ENCODE measurements at regions not wholly inside any gene's neighbourhood (a gene's known extent, or its start where the extent isn't known, plus 50 kb on each side); places are given as distances from the start of the nearest gene placed in this dataset.
"Not testable (repeated sequence)": the region's sequence is repeated elsewhere in the genome, so short reads cannot be mapped to it uniquely, and the experiment has no call there.

DNA sequence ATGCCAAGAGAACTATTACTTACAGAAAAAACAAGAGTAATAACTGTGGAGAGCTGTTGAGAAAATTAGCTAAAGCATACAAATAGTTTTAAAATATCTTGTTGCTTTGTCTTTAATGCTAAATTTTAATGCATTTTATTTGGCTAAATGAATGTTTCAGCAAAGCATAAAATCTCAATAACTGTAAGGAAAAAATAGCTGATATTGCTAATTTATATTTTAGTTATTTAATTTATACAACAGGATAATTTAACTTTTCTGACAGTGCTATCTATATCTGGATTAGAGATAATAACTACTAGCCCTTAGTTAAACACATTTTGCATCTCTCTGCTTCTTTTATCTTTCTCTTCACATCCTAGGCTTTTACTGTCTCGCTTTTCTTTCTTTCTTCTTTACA lies 1014.9 kb upstream of the COX7C start:
- H3K4me1 ChIP-seq (ENCODE audit: control insufficient read depth, insufficient read depth, low read length), result no peaks in the 10 kb centered on the region
- WGBS (ENCODE audit: insufficient coverage), result no CpG with 5 or more reads among the region's 1 CpG

DNA sequence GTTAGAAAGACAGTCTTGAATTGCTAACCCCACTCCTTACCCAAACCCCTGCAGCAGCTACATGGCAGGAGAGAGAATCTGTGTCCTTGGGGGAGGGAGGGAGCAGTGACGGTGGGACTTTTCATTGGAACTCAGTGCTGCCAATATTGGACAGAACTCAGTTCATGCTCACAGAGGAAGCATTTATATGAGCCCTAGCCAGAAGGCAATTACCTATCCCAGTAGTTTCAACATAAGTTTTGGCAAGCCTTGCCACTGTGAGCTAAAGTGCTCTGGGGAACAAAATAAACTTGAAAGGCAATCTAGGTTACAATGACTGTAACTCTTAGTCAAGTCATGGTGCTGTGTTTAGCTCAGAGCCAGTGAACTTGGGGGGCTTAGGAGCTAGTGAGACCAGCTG lies 1013.4 kb upstream of the COX7C start:
- no peak for DNase-seq (ENCODE audit: low read depth in 4 of 6, low spot score in 6 of 6)
- no CpG with 5 or more reads among the region's 1 CpG for WGBS (ENCODE audit: insufficient coverage)

More for the DNA sequence above, 1014.9 kb upstream of the COX7C start:
- no peak overlapping the region for H3K4me3 ChIP-seq (ENCODE audit: low read depth, low read length)
- no peaks in the 10 kb centered on the region for H3K36me3 ChIP-seq (ENCODE audit: control insufficient read depth, insufficient read depth, low read length)
- no peak overlapping the region for H3K27ac ChIP-seq (ENCODE audit: low read depth, low read length)
- no peaks in the 10 kb centered on the region for H3K27me3 ChIP-seq (ENCODE audit: control insufficient read depth, insufficient read depth, low read length)
- no peak for DNase-seq (ENCODE audit: low read depth in 4 of 6, low spot score in 6 of 6)
- no peaks in the 10 kb centered on the region for H3K9me3 ChIP-seq (ENCODE audit: control insufficient read depth, insufficient read depth, low read length)

DNA sequence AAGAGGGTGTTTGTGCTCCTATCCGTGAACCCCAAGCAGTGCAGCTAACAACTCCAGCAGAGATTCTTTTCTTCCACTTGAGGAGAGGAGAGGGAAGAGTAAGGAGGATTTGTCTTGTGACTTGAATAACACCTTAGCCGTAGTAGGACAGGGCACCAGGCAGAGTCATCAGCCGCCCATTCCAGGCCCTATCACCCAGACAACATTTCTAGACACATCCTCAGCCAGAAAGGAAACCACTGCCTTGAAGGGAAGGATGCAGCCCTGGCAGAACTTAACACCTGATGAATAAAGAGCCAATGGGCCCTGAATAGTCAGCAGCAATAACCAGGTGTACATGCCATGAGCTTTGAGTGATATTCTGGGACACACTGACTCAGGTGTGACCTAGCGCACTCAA lies 1013.0 kb upstream of the COX7C start:
- no peak for DNase-seq (ENCODE audit: low read depth in 4 of 6, low spot score in 6 of 6)
- no peaks in the 10 kb centered on the region for H3K27me3 ChIP-seq (ENCODE audit: control insufficient read depth, insufficient read depth, low read length)
- no peaks in the 10 kb centered on the region for H3K9me3 ChIP-seq (ENCODE audit: control insufficient read depth, insufficient read depth, low read length)
- H3K27ac ChIP-seq (ENCODE audit: low read depth, low read length), result no peak overlapping the region
- 100% methylated on average over 1 of the region's 4 CpGs for WGBS (ENCODE audit: insufficient coverage)
- H3K36me3 ChIP-seq (ENCODE audit: control insufficient read depth, insufficient read depth, low read length), result no peaks in the 10 kb centered on the region
- no peak overlapping the region for H3K4me3 ChIP-seq (ENCODE audit: low read depth, low read length)
- H3K4me1 ChIP-seq (ENCODE audit: control insufficient read depth, insufficient read depth, low read length), result no peaks in the 10 kb centered on the region

More for the DNA sequence above, 1013.4 kb upstream of the COX7C start:
- H3K4me3 ChIP-seq (ENCODE audit: low read depth, low read length), result no peak overlapping the region
- no peaks in the 10 kb centered on the region for H3K9me3 ChIP-seq (ENCODE audit: control insufficient read depth, insufficient read depth, low read length)
- H3K27ac ChIP-seq (ENCODE audit: low read depth, low read length), result no peak overlapping the region
- no peaks in the 10 kb centered on the region for H3K27me3 ChIP-seq (ENCODE audit: control insufficient read depth, insufficient read depth, low read length)
- H3K4me1 ChIP-seq (ENCODE audit: control insufficient read depth, insufficient read depth, low read length), result no peaks in the 10 kb centered on the region
- no peaks in the 10 kb centered on the region for H3K36me3 ChIP-seq (ENCODE audit: control insufficient read depth, insufficient read depth, low read length)

DNA sequence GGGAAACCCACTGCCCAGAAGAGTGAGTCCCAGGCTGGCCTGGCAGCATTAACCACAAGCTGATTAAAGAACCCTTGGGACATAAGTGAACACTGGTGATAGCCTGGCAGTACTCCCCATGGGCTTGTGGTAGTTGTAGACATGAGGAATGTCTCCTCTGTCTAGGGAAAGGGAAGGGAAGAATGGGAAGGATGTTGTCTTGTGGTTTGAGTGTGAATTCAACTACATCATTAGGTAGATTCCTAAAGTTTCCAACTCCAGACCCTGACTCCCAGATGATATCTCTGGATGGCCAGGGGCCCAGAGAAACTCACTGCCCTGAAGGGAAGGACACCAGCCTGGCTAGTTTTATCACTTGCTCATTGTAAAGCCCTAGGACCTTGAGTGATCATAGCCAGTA lies 1012.4 kb upstream of the COX7C start:
- H3K4me1 ChIP-seq (ENCODE audit: control insufficient read depth, insufficient read depth, low read length), result no peaks in the 10 kb centered on the region
- no peak overlapping the region for H3K27ac ChIP-seq (ENCODE audit: low read depth, low read length)
- no peak overlapping the region for H3K4me3 ChIP-seq (ENCODE audit: low read depth, low read length)
- H3K36me3 ChIP-seq (ENCODE audit: control insufficient read depth, insufficient read depth, low read length), result no peaks in the 10 kb centered on the region
- H3K9me3 ChIP-seq (ENCODE audit: control insufficient read depth, insufficient read depth, low read length), result no peaks in the 10 kb centered on the region
- DNase-seq (ENCODE audit: low read depth in 4 of 6, low spot score in 6 of 6), result no peak
- no peaks in the 10 kb centered on the region for H3K27me3 ChIP-seq (ENCODE audit: control insufficient read depth, insufficient read depth, low read length)

DNA sequence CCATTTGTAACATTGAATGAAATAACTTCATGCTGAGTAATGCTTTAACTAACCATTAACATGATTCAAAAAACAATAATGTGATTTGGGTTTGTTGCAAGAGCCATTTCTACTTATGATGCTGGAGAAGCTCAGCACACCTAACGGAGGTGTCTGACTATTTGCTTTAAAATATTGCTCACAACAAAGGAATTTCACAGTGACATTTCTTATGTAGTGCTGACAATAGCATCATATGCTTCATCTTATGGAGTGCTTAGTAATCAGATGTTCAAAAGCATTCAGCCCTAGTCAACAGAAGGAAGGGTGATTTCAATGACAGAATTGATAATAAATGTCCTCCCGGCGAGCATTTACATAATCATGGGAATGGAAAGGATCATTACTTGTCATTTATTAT lies 1003.3 kb upstream of the COX7C start:
- no peaks in the 10 kb centered on the region for H3K36me3 ChIP-seq (ENCODE audit: control insufficient read depth, insufficient read depth, low read length)
- no peak overlapping the region for H3K27ac ChIP-seq (ENCODE audit: low read depth, low read length)
- no peaks in the 10 kb centered on the region for H3K9me3 ChIP-seq (ENCODE audit: control insufficient read depth, insufficient read depth, low read length)
- DNase-seq (ENCODE audit: low read depth in 4 of 6, low spot score in 6 of 6), result peak in 1 of 6 donors; percentile 22
- no CpG with 5 or more reads among the region's 3 CpGs for WGBS (ENCODE audit: insufficient coverage)
- H3K4me3 ChIP-seq (ENCODE audit: low read depth, low read length), result no peak overlapping the region
- no peaks in the 10 kb centered on the region for H3K27me3 ChIP-seq (ENCODE audit: control insufficient read depth, insufficient read depth, low read length)
- H3K4me1 ChIP-seq (ENCODE audit: control insufficient read depth, insufficient read depth, low read length), result no peaks in the 10 kb centered on the region

DNA sequence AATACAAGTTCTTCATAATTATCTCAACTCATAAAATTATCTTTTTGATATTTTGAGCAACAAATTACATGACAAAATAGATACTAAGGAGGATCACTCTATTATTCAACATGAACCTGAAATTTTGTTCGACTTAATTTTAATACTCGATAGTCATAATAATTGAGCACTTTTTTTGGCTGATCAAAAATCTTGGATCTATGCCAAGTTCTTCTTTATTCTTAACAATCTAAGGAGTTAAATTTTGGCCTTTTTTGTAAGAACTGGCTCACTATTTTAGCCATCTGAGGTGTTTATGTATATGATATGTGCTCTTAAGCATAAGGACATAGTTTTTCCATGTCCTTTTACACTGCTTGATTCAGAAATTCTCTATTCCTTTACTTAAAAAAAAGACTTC lies 996.1 kb upstream of the COX7C start:
- no peaks in the 10 kb centered on the region for H3K9me3 ChIP-seq (ENCODE audit: control insufficient read depth, insufficient read depth, low read length)
- no peak overlapping the region for H3K27ac ChIP-seq (ENCODE audit: low read depth, low read length)
- no peaks in the 10 kb centered on the region for H3K4me1 ChIP-seq (ENCODE audit: control insufficient read depth, insufficient read depth, low read length)
- no peak overlapping the region for H3K4me3 ChIP-seq (ENCODE audit: low read depth, low read length)
- H3K27me3 ChIP-seq (ENCODE audit: control insufficient read depth, insufficient read depth, low read length), result no peaks in the 10 kb centered on the region
- H3K36me3 ChIP-seq (ENCODE audit: control insufficient read depth, insufficient read depth, low read length), result no peaks in the 10 kb centered on the region
- DNase-seq (ENCODE audit: low read depth in 4 of 6, low spot score in 6 of 6), result no peak
- WGBS (ENCODE audit: insufficient coverage), result no CpG with 5 or more reads among the region's 2 CpGs

DNA sequence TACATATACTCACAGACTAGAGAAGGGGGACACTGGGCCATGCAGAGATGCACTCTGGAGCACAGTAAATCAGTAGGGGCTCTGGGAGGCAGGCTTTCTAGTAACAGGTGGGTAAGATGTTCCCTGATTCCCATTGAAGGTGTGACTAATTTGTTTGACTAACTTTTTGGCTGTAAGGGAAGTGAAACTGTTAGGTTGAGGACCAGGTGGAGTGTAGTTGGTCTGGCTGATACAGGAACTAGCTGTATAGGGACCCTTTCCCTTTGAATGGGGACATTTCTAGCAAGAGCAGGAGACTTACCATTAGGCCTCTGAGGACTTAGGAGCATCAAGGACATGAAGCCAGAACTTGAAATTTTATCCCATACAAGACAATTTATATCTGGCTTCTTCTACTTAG lies 989.6 kb upstream of the COX7C start:
- Histone ChIP-seq H3K27me3 (ENCODE audit: control insufficient read depth, insufficient read depth, low read length) (no peaks in the 10 kb centered on the region), H3K4me1 (ENCODE audit: control insufficient read depth, insufficient read depth, low read length) (no peaks in the 10 kb centered on the region), H3K36me3 (ENCODE audit: control insufficient read depth, insufficient read depth, low read length) (no peaks in the 10 kb centered on the region), H3K27ac (ENCODE audit: low read depth, low read length) (no peak overlapping the region), H3K9me3 (ENCODE audit: control insufficient read depth, insufficient read depth, low read length) (no peaks in the 10 kb centered on the region), H3K4me3 (ENCODE audit: low read depth, low read length) (no peak overlapping the region)
- DNase-seq (ENCODE audit: low read depth in 4 of 6, low spot score in 6 of 6), result no peak

DNA sequence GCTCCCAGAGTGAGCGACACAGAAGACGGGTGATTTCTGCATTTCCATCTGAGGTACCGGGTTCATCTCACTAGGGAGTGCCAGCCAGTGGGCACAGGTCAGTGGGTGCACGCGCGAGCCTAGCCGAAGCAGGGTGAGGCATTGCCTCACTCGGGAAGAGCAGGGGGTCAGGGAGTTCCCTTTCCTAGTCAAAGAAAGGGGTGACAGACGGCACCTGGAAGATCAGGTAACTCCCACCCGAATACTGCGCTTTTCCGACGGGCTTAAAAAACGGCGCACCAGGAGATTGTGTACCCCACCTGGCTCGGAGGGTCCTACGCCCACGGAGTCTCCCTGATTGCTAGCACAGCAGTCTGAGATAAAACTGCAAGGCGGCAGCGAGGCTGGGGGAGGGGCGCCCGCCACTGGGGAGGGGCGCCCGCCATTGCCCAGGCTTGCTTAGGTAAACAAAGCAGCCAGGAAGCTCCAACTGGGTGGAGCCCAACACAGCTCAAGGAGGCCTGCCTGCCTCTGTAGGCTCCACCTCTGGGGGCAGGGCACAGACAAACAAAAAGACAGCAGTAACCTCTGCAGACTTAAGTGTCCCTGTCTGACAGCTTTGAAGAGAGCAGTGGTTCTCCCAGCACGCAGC lies 979.1 kb upstream of the COX7C start:
- H3K4me1 ChIP-seq (ENCODE audit: control insufficient read depth, insufficient read depth, low read length); H3K4me3 ChIP-seq (ENCODE audit: low read depth, low read length): not testable (repeated sequence)
- 95% methylated on average over 15 of the region's 25 CpGs for WGBS (ENCODE audit: insufficient coverage)

DNA sequence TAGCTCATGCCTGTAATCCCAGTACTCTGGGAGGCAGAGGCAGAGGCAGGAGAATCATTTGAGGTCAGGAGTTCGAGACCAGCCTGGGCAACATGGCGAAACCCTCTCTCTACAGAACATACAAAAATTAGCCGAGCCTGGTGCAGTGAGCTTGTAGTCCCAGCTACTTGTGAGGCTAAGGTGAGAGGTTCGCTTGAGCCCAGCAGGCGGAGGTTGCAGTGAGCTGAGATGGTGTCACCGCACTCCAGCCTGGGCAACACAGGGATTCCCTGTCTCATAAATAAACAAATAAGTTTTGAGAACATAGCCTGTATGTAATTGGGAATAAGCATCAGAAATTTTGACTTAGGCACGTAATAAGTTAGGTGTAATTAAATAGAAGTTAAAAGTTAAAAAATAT lies 971.7 kb upstream of the COX7C start:
- Histone ChIP-seq H3K36me3 (ENCODE audit: control insufficient read depth, insufficient read depth, low read length) (no peaks in the 10 kb centered on the region), H3K27me3 (ENCODE audit: control insufficient read depth, insufficient read depth, low read length) (no peaks in the 10 kb centered on the region), H3K4me1 (ENCODE audit: control insufficient read depth, insufficient read depth, low read length) (no peaks in the 10 kb centered on the region), H3K4me3 (ENCODE audit: low read depth, low read length) (no peak overlapping the region), H3K27ac (ENCODE audit: low read depth, low read length) (no peak overlapping the region), H3K9me3 (ENCODE audit: control insufficient read depth, insufficient read depth, low read length) (no peaks in the 10 kb centered on the region)
- WGBS (ENCODE audit: insufficient coverage), result 100% methylated on average over 2 of the region's 7 CpGs
- DNase-seq (ENCODE audit: low read depth in 4 of 6, low spot score in 6 of 6), result no peak

More for the DNA sequence above, 979.1 kb upstream of the COX7C start:
- H3K27me3 ChIP-seq (ENCODE audit: control insufficient read depth, insufficient read depth, low read length); H3K36me3 ChIP-seq (ENCODE audit: control insufficient read depth, insufficient read depth, low read length); DNase-seq (ENCODE audit: low read depth in 4 of 6, low spot score in 6 of 6); H3K27ac ChIP-seq (ENCODE audit: low read depth, low read length); H3K9me3 ChIP-seq (ENCODE audit: control insufficient read depth, insufficient read depth, low read length): not testable (repeated sequence)

DNA sequence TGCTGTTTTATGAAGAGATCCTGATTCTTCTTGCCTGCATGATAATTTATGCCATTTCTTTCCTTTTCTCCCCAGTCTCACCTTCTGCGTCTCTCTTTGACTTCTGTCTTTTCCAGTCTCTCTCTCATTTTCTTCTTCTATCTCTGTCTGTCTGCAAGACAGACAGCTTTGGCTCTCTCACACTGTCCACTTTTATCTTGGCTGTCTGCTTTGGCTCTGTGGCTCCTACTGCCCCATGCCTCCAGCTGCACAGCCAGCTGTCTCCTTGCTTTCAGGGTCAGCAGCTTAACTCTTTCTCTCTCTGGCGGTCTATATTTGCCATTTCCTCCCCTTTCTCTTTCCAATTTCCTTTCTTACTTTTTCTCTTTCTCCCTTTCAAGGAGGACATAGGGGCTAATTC lies 971.1 kb upstream of the COX7C start:
- WGBS (ENCODE audit: insufficient coverage), result 41% methylated on average over 2 of the region's 2 CpGs

More for the DNA sequence above, 971.1 kb upstream of the COX7C start:
- peak in 1 of 6 donors; percentile 7 for DNase-seq (ENCODE audit: low read depth in 4 of 6, low spot score in 6 of 6)
- H3K27ac ChIP-seq (ENCODE audit: low read depth, low read length), result no peak overlapping the region
- no peaks in the 10 kb centered on the region for H3K4me1 ChIP-seq (ENCODE audit: control insufficient read depth, insufficient read depth, low read length)
- no peaks in the 10 kb centered on the region for H3K9me3 ChIP-seq (ENCODE audit: control insufficient read depth, insufficient read depth, low read length)
- H3K36me3 ChIP-seq (ENCODE audit: control insufficient read depth, insufficient read depth, low read length), result no peaks in the 10 kb centered on the region
- no peak overlapping the region for H3K4me3 ChIP-seq (ENCODE audit: low read depth, low read length)
- no peaks in the 10 kb centered on the region for H3K27me3 ChIP-seq (ENCODE audit: control insufficient read depth, insufficient read depth, low read length)

All from spinal cord (tissue), 9 donors.